ENCODE measurements at regions not wholly inside any gene's neighbourhood (a gene's known extent, or its start where the extent isn't known, plus 50 kb on each side); places are given as distances from the start of the nearest gene placed in this dataset.

DNA sequence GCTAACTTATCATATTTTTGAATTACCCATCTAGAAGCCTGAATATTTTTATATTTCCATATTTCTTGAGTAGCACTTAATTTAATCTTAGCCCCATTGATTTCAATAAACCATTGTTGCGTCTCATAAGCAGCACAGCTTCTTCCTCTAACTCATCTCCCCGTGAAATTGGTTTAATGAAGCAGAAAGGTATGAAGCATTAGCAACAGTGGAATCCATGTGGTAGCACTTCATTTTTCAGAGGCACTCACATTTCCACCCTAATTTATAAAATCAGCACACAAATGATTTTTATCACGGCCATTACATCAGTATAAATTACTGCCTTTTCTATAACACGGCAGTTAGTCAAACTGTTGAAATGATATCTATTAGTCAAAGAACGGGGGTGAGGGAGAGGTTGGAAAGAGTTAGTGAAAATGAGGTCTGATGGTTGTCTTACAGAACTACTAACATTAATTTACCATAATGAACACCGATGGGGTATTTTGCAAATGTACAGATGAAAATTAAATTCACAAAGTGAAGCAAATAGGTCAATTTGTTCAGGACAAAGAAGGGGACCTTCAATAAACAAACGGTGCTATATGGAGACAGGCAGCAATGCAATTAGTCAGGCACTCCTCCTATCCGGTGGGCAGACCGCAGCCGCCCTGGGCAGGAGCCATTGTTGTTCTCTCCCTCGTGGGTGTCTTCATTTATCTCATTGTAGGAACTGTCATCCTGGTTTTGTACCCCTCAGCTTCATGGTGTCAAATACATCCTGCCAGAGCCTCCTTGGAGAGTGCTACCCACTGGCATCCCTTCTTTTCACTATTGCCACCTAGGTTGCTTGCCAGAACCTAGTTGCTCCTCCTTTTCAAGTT is 205.7 kb downstream of the SOX3 start:
- H3K9me2 ChIP-seq (ENCODE audit: low read depth, low read length): no peaks in the 10 kb centered on the region
- no peak overlapping the region for H3K4me3 ChIP-seq (ENCODE audit: low read depth, low read length, poor library complexity, severe bottlenecking)
- no peak overlapping the region for H3K4me2 ChIP-seq (ENCODE audit: low read length)
- no peaks in the 10 kb centered on the region for H3K36me3 ChIP-seq (ENCODE audit: insufficient read depth, low read length)
- no peaks in the 10 kb centered on the region for H3K4me1 ChIP-seq (ENCODE audit: insufficient read depth, low read length, severe bottlenecking)
- no peak overlapping the region for H2AFZ ChIP-seq (ENCODE audit: low read length)
- H3K9ac ChIP-seq (ENCODE audit: low read length): no peak overlapping the region
- no peaks in the 10 kb centered on the region for H3K27me3 ChIP-seq (ENCODE audit: insufficient read depth, low read length)
- no peaks in the 10 kb centered on the region for H3K9me3 ChIP-seq (ENCODE audit: low read length)
- H3K79me2 ChIP-seq (ENCODE audit: insufficient read depth, low read length): no peaks in the 10 kb centered on the region
- H3K27ac ChIP-seq (ENCODE audit: low read depth, low read length, poor library complexity, severe bottlenecking): no peak overlapping the region
- no peaks in the 10 kb centered on the region for H3F3A ChIP-seq (ENCODE audit: insufficient read depth, low read length)
- no peak for TF ChIP-seq EZH2 (IDR thresholded peaks at IDR 0.05; ENCODE audit: borderline replicate concordance, low read length)
- TF ChIP-seq, protein P1, sequence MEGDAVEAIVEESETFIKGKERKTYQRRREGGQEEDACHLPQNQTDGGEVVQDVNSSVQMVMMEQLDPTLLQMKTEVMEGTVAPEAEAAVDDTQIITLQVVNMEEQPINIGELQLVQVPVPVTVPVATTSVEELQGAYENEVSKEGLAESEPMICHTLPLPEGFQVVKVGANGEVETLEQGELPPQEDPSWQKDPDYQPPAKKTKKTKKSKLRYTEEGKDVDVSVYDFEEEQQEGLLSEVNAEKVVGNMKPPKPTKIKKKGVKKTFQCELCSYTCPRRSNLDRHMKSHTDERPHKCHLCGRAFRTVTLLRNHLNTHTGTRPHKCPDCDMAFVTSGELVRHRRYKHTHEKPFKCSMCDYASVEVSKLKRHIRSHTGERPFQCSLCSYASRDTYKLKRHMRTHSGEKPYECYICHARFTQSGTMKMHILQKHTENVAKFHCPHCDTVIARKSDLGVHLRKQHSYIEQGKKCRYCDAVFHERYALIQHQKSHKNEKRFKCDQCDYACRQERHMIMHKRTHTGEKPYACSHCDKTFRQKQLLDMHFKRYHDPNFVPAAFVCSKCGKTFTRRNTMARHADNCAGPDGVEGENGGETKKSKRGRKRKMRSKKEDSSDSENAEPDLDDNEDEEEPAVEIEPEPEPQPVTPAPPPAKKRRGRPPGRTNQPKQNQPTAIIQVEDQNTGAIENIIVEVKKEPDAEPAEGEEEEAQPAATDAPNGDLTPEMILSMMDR (IDR thresholded peaks at IDR 0.05; ENCODE audit: low read length): no peak
- no peaks in the 10 kb centered on the region for H4K20me1 ChIP-seq (ENCODE audit: insufficient read depth, low read length)

DNA sequence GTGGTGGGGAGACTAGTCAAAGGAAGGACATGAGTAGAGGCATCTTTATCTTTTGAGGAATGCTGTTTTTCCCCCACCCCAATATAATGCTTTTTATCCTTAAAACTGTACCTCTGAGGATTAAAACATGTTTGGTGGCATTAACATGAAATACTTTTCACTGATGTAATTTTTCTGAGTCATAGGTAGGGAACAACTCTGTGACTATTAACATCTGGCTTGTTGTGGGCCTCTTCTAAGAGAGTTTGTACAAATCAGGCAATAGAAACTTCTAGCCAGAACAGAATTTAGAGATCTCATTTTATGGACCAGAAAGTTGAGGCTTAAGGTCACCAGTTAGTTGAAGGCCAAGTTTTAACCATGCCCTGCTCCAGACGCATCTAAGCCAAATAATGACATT is 207.6 kb downstream of the SOX3 start:
- Histone ChIP-seq H3K79me2 (ENCODE audit: insufficient read depth, low read length) (no peaks in the 10 kb centered on the region), H3F3A (ENCODE audit: insufficient read depth, low read length) (no peaks in the 10 kb centered on the region), H3K4me1 (ENCODE audit: insufficient read depth, low read length, severe bottlenecking) (no peaks in the 10 kb centered on the region), H3K36me3 (ENCODE audit: insufficient read depth, low read length) (no peaks in the 10 kb centered on the region), H3K4me3 (ENCODE audit: low read depth, low read length, poor library complexity, severe bottlenecking) (no peak overlapping the region), H3K4me2 (ENCODE audit: low read length) (no peak overlapping the region), H3K27ac (ENCODE audit: low read depth, low read length, poor library complexity, severe bottlenecking) (no peak overlapping the region), H3K9ac (ENCODE audit: low read length) (no peak overlapping the region), H3K27me3 (ENCODE audit: insufficient read depth, low read length) (no peaks in the 10 kb centered on the region), H2AFZ (ENCODE audit: low read length) (no peak overlapping the region), H3K9me2 (ENCODE audit: low read depth, low read length) (no peaks in the 10 kb centered on the region), H3K9me3 (ENCODE audit: low read length) (no peaks in the 10 kb centered on the region), H4K20me1 (ENCODE audit: insufficient read depth, low read length) (no peaks in the 10 kb centered on the region)
- no peak for TF ChIP-seq EZH2 (IDR thresholded peaks at IDR 0.05; ENCODE audit: borderline replicate concordance, low read length)
- TF ChIP-seq, protein P1 (IDR thresholded peaks at IDR 0.05; ENCODE audit: low read length): no peak

DNA sequence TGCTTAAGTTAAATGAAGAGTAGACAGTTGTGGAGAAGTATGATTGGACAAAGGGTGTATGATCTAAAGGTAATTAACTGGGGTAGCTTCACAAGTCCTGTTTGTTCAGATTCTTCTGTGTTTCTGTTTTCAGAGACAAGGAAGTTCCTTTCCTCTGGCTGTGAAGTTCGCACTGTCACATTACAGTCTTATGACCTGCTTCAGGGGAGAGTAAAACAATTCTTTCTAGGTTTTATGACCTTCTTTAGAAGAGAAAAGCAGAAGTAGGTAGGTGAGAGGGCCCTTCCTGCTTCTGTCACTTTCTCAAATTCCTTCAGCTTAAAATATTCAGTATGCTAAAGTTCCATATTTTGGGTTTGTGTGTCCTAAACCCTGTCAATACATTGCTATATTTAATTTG is 211.9 kb downstream of the SOX3 start:
- Histone ChIP-seq H3K4me3 (ENCODE audit: low read depth, low read length, poor library complexity, severe bottlenecking) (no peak overlapping the region), H3K9me3 (ENCODE audit: low read length) (no peaks in the 10 kb centered on the region), H3F3A (ENCODE audit: insufficient read depth, low read length) (no peaks in the 10 kb centered on the region), H3K4me1 (ENCODE audit: insufficient read depth, low read length, severe bottlenecking) (no peaks in the 10 kb centered on the region), H4K20me1 (ENCODE audit: insufficient read depth, low read length) (no peaks in the 10 kb centered on the region), H3K27ac (ENCODE audit: low read depth, low read length, poor library complexity, severe bottlenecking) (no peak overlapping the region), H3K4me2 (ENCODE audit: low read length) (no peak overlapping the region), H3K9me2 (ENCODE audit: low read depth, low read length) (no peaks in the 10 kb centered on the region), H3K27me3 (ENCODE audit: insufficient read depth, low read length) (no peaks in the 10 kb centered on the region), H3K36me3 (ENCODE audit: insufficient read depth, low read length) (no peaks in the 10 kb centered on the region), H3K9ac (ENCODE audit: low read length) (no peak overlapping the region), H2AFZ (ENCODE audit: low read length) (no peak overlapping the region), H3K79me2 (ENCODE audit: insufficient read depth, low read length) (no peaks in the 10 kb centered on the region)
- no peak for TF ChIP-seq EZH2 (IDR thresholded peaks at IDR 0.05; ENCODE audit: borderline replicate concordance, low read length)
- TF ChIP-seq, protein P1 (IDR thresholded peaks at IDR 0.05; ENCODE audit: low read length): no peak
